Hepatocyte (in vitro differentiated cells): ENCODE measurements at regions not wholly inside any gene's neighbourhood (a gene's known extent, or its start where the extent isn't known, plus 50 kb on each side); places are given as distances from the start of the nearest gene placed in this dataset.

Experiments
- DNase-seq: peaks from one replicate; pipeline ENCODE4 v3.0.0-alpha.2; 2016; ENCODE audit warnings: low spot score
- H2AFZ ChIP-seq: fragments of 200-600 bp; sonication (generic); 2 replicates; pipeline ENCODE4 v1.6.0; 2016; ENCODE audit warnings: antibody characterized with exemption, mild to moderate bottlenecking
- H3K27ac ChIP-seq: fragments of 200-600 bp; sonication (generic); 2 replicates; pipeline ENCODE4 v1.5.1; 2016; ENCODE audit warnings: mild to moderate bottlenecking
- H3K27me3 ChIP-seq: fragments of 200-600 bp; sonication (generic); 2 replicates; pipeline ENCODE4 v1.6.1; 2016
- H3K36me3 ChIP-seq: fragments of 200-600 bp; sonication (generic); replicated peaks from 2 replicates; pipeline ENCODE4 v1.5.1; 2016; ENCODE audit warnings: low read depth; ENCODE audit not compliant: insufficient read depth
- H3K4me1 ChIP-seq: fragments of 200-600 bp; sonication (generic); 2 replicates; pipeline ENCODE4 v1.5.1; 2016; ENCODE audit warnings: mild to moderate bottlenecking, moderate library complexity; ENCODE audit not compliant: insufficient read depth
- H3K4me2 ChIP-seq: fragments of 200-600 bp; sonication (generic); 2 replicates; pipeline ENCODE4 v1.6.0; 2016
- H3K4me3 ChIP-seq: fragments of 200-600 bp; sonication (generic); 2 replicates; pipeline ENCODE4 v1.5.1; 2016; ENCODE audit warnings: mild to moderate bottlenecking
- H3K79me2 ChIP-seq: fragments of 200-600 bp; sonication (generic); 2 replicates; pipeline ENCODE4 v1.6.0; 2017; ENCODE audit warnings: mild to moderate bottlenecking
- H3K9me2 ChIP-seq: fragments of 200-600 bp; sonication (generic); replicated peaks from 2 replicates; pipeline ENCODE4 v1.6.0; 2017; ENCODE audit warnings: mild to moderate bottlenecking; ENCODE audit not compliant: insufficient read depth
- H3K9me3 ChIP-seq: fragments of 200-600 bp; sonication (generic); 2 replicates; pipeline ENCODE4 v1.5.1; 2016; ENCODE audit warnings: low read depth, mild to moderate bottlenecking
- H4K20me1 ChIP-seq: fragments of 200-600 bp; sonication (generic); 2 replicates; pipeline ENCODE4 v1.6.0; 2016; ENCODE audit warnings: mild to moderate bottlenecking; ENCODE audit not compliant: insufficient read depth, poor library complexity, severe bottlenecking
- EZH2 ChIP-seq: fragments of 200-600 bp; sonication (generic); IDR thresholded peaks from 2 replicates; pipeline ENCODE4 v1.6.1; 2016; ENCODE audit warnings: antibody characterized with exemption, mild to moderate bottlenecking, borderline replicate concordance
- EZH2phosphoT487 ChIP-seq: fragments of 200-600 bp; sonication (generic); IDR thresholded peaks from one replicate; pipeline ENCODE4 v1.6.1; 2018; ENCODE audit warnings: antibody characterized with exemption, mild to moderate bottlenecking, low read depth, moderate library complexity; ENCODE audit not compliant: unreplicated experiment, severe bottlenecking
- WGBS: methylation state at CpG from one replicate; pipeline ENCODE4 v1.1.6; 2016; ENCODE audit warnings: low lambda C conversion rate; ENCODE audit errors: missing lambda C conversion rate; 5-methylcytosine and 5-hydroxymethylcytosine counted together
- TF ChIP-seq, protein P1 (sequence below): fragments of 200-600 bp; sonication (generic); IDR thresholded peaks from 2 replicates; pipeline ENCODE4 v1.5.1; 2016; ENCODE audit warnings: antibody characterized with exemption, mild to moderate bottlenecking; ENCODE audit not compliant: poor library complexity

DNA sequence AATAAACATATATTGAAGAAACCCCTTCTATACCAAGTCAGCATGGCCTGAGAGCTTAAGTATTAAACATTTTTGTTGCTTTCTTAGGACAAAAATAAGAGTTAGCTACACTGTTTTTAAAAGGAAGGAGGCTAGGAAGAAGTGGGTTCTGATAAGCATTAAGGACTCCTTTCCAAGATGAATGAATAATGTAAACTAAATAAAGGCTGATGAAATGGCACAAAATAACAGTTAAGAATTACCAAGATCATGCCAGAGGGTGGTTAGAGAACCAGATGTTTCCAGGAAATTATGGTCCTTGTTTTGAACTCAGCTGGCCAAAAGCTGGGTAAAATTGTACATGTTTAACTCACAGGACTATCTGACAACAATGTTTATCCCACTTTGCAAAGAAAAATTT, 114.1 kb upstream of the ETS2 start:
- H3K4me2 ChIP-seq: no peak overlapping the region
- no peak overlapping the region for H2AFZ ChIP-seq
- peak overlapping the region; percentile 31 for H3K27ac ChIP-seq
- no peaks in the 10 kb centered on the region for H4K20me1 ChIP-seq
- H3K4me1 ChIP-seq: no peaks in the 10 kb centered on the region
- no peak overlapping the region for H3K4me3 ChIP-seq
- H3K9me2 ChIP-seq: no peaks in the 10 kb centered on the region
- H3K79me2 ChIP-seq: no peaks in the 10 kb centered on the region
- no peaks in the 10 kb centered on the region for H3K9me3 ChIP-seq
- no peaks in the 10 kb centered on the region for H3K36me3 ChIP-seq
- TF ChIP-seq, protein P1, sequence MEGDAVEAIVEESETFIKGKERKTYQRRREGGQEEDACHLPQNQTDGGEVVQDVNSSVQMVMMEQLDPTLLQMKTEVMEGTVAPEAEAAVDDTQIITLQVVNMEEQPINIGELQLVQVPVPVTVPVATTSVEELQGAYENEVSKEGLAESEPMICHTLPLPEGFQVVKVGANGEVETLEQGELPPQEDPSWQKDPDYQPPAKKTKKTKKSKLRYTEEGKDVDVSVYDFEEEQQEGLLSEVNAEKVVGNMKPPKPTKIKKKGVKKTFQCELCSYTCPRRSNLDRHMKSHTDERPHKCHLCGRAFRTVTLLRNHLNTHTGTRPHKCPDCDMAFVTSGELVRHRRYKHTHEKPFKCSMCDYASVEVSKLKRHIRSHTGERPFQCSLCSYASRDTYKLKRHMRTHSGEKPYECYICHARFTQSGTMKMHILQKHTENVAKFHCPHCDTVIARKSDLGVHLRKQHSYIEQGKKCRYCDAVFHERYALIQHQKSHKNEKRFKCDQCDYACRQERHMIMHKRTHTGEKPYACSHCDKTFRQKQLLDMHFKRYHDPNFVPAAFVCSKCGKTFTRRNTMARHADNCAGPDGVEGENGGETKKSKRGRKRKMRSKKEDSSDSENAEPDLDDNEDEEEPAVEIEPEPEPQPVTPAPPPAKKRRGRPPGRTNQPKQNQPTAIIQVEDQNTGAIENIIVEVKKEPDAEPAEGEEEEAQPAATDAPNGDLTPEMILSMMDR: no peak
- TF ChIP-seq EZH2phosphoT487 (no peak), EZH2 (no peak)
- DNase-seq: no peak
- peaks cover 3% of the 10 kb centered on the region for H3K27me3 ChIP-seq

DNA sequence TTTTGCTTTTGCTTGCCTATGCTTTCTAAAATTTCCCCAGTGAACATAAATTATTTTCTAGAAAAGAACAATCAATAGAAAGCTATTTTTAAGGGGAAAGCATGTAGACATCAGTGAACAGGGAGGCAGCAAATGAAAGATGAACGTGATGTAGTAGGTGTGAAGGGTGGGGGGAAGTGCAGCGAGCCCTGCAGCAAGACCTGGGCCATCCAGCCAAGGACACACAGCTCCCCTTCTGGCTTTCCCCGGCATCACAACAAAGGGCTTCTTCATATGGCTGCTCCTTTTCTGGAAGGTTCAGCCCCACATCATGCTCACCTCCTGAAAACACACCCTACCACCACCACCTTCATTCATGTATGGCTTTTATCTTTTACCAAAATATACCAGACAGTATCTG, 109.2 kb upstream of the ETS2 start:
- no peak for DNase-seq
- H3K4me3 ChIP-seq: no peak overlapping the region
- no peaks in the 10 kb centered on the region for H3K27me3 ChIP-seq
- 80% methylated on average over 3 of the region's 3 CpGs for WGBS
- no peak overlapping the region for H3K27ac ChIP-seq
- TF ChIP-seq EZH2 (no peak), EZH2phosphoT487 (no peak)
- TF ChIP-seq, protein P1: no peak
- no peaks in the 10 kb centered on the region for H3K4me1 ChIP-seq
- H3K79me2 ChIP-seq: no peaks in the 10 kb centered on the region
- no peaks in the 10 kb centered on the region for H3K36me3 ChIP-seq
- H4K20me1 ChIP-seq: no peaks in the 10 kb centered on the region
- H3K9me3 ChIP-seq: no peaks in the 10 kb centered on the region
- H3K4me2 ChIP-seq: no peak overlapping the region
- no peaks in the 10 kb centered on the region for H3K9me2 ChIP-seq
- H2AFZ ChIP-seq: no peak overlapping the region

- Histone ChIP-seq H3K9me2 (no peaks in the 10 kb centered on the region), H3K36me3 (no peaks in the 10 kb centered on the region), H2AFZ (no peak overlapping the region), H3K27me3 (no peaks in the 10 kb centered on the region), H4K20me1 (no peaks in the 10 kb centered on the region), H3K4me1 (no peaks in the 10 kb centered on the region), H3K9me3 (no peaks in the 10 kb centered on the region), H3K27ac (no peak overlapping the region), H3K4me2 (no peak overlapping the region), H3K79me2 (no peaks in the 10 kb centered on the region), H3K4me3 (no peak overlapping the region)
- TF ChIP-seq EZH2phosphoT487 (no peak), EZH2 (no peak)
- TF ChIP-seq, protein P1: no peak
- no peak for DNase-seq
- WGBS: 83% methylated on average over 2 of the region's 2 CpGs
Observed at GRCh38 chr21:38699048-38699447, 106.7 kb upstream of the ETS2 start.

DNA sequence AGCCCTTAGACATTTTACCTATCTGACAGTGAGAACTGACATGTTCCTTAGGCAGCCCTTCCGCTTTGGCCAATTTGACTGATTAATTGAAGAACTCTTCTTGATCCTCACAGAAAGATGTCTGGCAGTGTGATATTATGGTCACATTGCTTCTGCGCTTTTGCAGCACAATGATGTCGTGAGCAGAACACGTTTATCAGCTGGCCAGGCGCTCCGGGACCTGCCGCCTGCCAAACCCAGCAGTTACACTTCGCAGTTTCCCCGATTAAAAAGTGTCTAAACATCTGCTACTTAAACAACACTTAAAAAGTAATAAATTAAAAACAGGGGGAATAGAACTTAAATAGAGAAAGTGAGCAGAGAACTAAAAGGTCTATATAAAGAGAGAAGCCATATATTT, 103.5 kb upstream of the ETS2 start:
- no peak overlapping the region for H2AFZ ChIP-seq
- H4K20me1 ChIP-seq: no peaks in the 10 kb centered on the region
- no peaks in the 10 kb centered on the region for H3K9me3 ChIP-seq

More for the DNA sequence above, 103.5 kb upstream of the ETS2 start:
- H3K27ac ChIP-seq: no peak overlapping the region
- H3K4me2 ChIP-seq: no peak overlapping the region
- H3K4me1 ChIP-seq: no peaks in the 10 kb centered on the region
- no peak for TF ChIP-seq EZH2phosphoT487
- TF ChIP-seq, protein P1: no peak
- TF ChIP-seq EZH2: no peak
- no peaks in the 10 kb centered on the region for H3K27me3 ChIP-seq
- WGBS: 77% methylated on average over 9 of the region's 9 CpGs
- no peak for DNase-seq
- no peak overlapping the region for H3K4me3 ChIP-seq
- no peaks in the 10 kb centered on the region for H3K36me3 ChIP-seq
- H3K79me2 ChIP-seq: no peaks in the 10 kb centered on the region
- no peaks in the 10 kb centered on the region for H3K9me2 ChIP-seq
